NCI-H1436 treated with DMSO at 0.1 percent for 48 hours (cell line): ENCODE measurements at regions not wholly inside any gene's neighbourhood (a gene's known extent, or its start where the extent isn't known, plus 50 kb on each side); places are given as distances from the start of the nearest gene placed in this dataset.
"Not testable (repeated sequence)": the region's sequence is repeated elsewhere in the genome, so short reads cannot be mapped to it uniquely, and the experiment has no call there.

Experiments
- DNase-seq: peaks from one replicate; lab custom pipeline; 2025; lab: John Stamatoyannopoulos, UW

GRCh38 chr12:127592245-127592644 is 674.7 kb upstream of the TMEM132C start:
- DNase-seq: no peak

GRCh38 chr12:127594351-127594970 is 672.5 kb upstream of the TMEM132C start:
- DNase-seq: no peak

GRCh38 chr12:127595506-127595905 is 671.5 kb upstream of the TMEM132C start:
- DNase-seq: no peak

DNA sequence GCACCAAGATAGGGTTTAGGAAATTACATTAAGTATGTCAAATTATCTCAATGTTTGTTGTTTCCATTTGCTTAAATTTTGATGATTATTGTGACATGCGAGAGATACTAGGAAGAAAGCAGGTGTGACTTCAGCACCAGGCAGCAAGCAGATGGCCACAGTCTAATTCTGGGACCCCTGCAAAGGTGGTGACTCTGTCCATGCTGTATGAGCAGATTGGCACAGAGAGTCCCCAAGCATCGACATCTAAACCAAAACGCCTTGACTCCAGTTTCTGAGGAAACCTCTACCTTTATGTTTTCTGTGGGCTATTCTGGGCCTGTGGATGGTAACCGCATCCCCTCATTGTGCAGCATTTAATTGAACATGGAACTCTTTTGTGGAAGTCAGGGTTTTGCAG is 670.1 kb upstream of the TMEM132C start:
- DNase-seq: no peak

- DNase-seq: no peak
Observed at GRCh38 chr12:127599436-127599835, 667.5 kb upstream of the TMEM132C start.

DNA sequence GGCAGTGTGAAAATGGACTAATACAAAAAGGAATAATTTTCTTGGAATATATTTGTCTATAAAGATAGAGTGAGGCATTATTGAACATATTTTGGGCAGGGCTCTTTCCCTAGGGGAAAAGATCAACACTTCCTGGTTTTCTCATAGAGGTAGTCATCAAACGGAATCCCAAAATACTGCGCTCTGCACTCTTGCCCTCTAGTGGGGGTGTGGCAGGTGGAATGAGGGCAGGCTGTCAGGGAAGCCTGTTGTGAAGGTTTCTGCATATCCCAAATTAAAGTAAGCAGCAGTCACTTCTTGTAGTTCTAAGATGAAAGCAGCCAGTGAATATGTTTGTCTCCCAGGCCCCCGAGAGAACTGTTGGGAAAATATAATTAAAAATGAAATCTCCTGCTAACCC is 666.8 kb upstream of the TMEM132C start:
- no peak for DNase-seq

- no peak for DNase-seq
Observed at GRCh38 chr12:127606476-127607015, 660.4 kb upstream of the TMEM132C start.

- no peak for DNase-seq
Observed at GRCh38 chr12:127607146-127607725, 659.7 kb upstream of the TMEM132C start.

GRCh38 chr12:127608359-127608758 is 658.6 kb upstream of the TMEM132C start:
- DNase-seq: not testable (repeated sequence)

- DNase-seq: no peak
Observed at GRCh38 chr12:127613056-127613455, 653.9 kb upstream of the TMEM132C start.

DNA sequence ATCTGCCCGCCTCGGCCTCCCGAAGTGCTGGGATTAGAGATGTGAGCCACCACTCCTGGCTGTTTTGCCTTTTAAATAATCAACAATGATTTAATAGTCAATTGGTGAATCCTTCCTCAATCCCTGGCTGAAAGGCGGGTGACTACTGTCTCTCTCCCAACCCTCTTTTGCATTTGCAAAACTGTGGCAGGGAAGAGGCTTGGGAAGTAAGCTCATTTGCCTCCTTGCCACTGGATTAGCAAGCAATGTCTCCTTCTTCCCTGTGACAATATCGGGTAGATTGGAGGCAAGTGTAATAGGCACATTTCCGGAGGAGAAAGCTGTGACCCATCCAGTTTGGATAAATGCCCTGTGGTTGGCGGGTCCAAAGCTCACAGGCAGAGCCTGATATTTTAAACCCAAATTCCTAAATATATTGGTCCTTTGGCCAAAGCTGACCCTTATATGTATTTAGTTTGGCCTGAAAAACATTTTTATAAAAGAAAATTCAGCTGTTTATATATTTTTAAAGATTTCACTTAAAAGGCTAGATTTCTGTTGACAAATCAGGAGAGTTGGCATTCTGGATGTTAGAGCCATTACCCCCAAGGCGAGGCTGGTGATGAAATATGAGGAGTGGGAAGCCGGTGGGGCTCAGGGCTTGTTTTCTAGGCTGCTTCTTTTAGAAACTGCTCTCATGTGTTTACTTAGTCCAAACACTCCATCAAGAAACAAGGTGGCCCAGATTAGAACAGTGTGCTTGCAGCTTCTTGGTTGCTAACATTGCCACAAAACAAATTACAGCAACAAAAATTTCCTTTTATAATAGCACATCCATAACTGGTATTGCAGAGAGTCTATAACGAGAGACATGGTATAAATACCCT is 646.9 kb upstream of the TMEM132C start:
- no peak for DNase-seq

DNA sequence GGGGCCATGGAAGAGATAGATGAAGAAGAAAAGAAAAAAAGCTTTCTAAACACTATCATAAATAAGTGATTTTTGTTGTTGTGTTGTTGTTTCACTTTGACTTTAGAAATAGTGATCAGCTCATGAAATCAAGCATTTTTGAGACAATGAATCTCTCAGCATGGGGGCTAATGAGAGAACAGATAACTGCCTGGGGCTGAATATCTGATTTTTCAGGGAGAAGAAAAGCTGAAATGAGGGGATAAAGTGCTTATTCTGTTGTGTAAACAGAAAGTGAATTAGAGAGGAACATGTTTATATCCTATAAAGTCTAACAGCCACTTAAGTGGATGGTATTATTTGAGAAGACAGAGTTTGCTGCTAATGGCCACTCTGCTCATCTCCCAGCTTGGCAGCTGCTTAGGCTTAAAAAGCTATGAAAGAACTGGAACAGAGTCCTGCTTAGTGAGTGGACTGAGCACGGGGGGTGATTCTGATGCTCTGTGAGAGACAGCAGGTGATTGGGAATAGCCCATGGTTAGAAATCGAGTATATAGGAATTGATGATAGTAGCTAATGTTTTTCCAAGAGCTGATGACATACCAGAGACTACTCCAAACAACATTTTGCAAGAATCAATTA is 646.1 kb upstream of the TMEM132C start:
- DNase-seq: no peak

DNA sequence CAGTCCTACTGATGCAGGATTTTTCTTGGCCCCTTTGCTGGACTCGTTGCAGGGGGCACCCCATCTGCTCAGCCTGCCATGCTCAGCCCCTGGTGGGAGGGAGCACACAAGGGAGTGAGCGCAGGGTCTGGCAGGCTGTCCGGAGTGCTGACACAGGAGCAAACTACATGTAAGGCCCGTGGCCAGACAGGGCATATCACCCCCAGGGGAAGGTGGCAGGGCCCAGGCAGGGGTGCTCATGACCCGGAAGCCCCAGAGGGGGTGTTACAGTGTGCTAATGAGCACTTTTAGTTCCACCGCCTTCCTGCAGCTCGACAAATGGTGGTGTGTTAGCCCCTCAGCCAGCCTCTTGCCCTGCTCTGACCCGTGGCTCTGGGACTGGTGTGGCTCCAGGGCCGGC is 645.6 kb upstream of the TMEM132C start:
- no peak for DNase-seq

DNA sequence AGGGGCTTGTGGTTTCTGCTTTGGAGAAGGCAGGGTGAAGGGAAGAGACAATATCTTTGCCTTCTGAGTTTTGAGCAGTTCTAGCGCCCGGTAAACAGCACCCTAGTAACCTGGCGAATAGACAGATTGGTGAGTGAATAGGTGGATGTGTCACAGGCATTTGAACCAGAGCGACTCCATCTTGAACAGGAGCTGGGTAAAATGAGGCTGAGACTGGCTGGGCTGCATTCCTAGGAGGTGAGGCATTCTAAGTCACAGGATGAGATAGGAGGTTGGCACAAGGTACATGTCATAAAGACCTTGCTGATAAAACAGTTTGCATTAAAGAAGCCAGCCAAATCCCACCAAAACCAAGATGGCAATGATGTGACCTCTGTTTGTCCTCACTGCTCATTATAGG is 643.6 kb upstream of the TMEM132C start:
- no peak for DNase-seq

DNA sequence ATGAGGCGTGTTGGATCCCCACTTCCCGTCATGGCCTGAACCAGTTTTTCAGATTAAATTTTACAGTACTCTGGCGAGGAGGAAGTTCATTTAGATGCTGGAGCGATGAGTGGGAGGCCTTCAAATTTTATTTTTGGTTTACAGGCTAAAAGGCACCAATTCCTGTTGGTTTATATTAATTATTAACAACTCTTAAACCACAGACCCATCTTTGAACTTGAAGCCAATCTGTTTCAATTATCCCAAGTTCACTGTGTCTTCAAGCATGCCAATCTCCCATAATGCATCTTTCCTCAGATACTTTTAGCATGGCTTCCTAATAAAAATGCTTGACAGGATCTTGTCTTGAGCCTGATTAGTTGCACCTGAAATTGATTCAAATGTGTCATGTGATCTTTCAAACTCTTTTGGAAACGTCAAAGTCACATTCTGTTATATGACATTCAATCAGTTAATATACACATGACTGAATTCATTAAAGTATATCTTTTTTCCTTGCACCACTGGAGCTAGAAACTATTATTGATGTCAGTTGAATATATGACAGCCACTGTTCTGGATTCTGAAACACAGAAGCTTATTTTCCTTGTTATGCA is 641.7 kb upstream of the TMEM132C start:
- no peak for DNase-seq

- no peak for DNase-seq
Observed at GRCh38 chr12:127628645-127629044, 638.3 kb upstream of the TMEM132C start.

DNA sequence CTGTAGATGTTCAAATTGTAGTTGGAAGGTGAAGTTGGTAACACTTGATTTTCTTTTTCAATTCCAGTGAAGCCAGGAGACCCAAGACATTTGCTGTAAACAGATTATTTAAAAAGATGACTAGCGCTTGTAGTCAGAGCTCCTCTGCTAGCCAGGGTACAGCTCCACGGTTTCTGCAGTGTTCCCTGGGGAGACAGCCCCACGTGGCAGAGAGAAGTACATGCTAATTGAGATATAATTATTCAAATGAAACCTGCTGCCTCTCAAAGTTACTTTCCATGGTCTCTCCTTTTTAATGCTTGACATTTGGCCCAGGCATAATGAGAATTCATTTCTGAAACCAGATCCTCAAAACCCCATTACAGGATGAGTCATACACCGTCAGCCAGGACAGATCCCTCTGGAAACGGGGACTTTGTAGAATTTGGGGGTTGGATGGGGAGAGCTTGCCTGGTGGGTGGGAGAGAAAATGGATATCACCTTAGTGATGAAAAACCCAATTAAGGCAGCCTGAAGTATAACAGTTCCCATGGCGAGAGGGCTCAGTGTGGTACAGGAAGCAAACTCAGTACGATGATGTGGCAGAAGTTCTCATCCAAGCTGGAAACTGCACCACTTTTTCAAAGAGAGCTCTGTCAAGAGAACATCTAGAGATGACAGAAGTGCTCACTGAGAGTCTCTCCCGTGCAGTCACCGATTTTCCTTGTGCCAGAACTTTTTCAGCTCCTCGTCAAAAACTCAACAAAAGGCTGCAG is 637.7 kb upstream of the TMEM132C start:
- peak; percentile 74 for DNase-seq

- DNase-seq: no peak
Observed at GRCh38 chr12:127632461-127632860, 634.5 kb upstream of the TMEM132C start.

DNA sequence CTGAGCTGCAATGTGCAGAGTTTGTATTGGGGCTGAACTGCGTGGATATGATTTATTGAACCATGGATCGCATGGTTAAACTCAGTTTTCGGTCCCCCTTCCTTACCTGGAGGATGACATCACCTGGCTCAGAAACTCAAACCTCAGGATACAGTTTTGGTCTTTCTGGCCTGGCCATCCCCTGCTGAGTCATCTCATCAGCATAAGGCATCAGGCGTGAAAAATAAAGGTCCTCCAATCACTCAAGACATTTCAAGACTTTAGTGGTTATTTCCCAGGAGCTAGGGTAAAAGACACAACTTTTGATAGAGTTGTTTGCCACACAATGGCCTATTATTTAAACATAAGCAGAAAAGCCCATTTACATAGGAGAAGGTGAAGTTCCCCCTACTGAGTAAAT is 631.1 kb upstream of the TMEM132C start:
- DNase-seq: no peak

GRCh38 chr12:127636882-127637281 is 630.1 kb upstream of the TMEM132C start:
- DNase-seq: no peak

GRCh38 chr12:127640181-127640886 is 626.6 kb upstream of the TMEM132C start:
- no peak for DNase-seq
